HCT116 (cell line): ENCODE measurements at regions not wholly inside any gene's neighbourhood (a gene's known extent, or its start where the extent isn't known, plus 50 kb on each side); places are given as distances from the start of the nearest gene placed in this dataset.

Experiments used
- CEBPB ChIP-seq: IDR thresholded peaks from 2 replicates; pipeline ENCODE4 v1.6.1; 2012; ENCODE audit warnings: low read depth
- EZH2 ChIP-seq: fragments of 200-600 bp; sonication (generic); IDR thresholded peaks from 2 replicates; pipeline ENCODE4 v1.6.1; 2017; ENCODE audit warnings: antibody characterized with exemption, mixed run types
- EZH2phosphoT487 ChIP-seq: fragments of 200-600 bp; IDR thresholded peaks from 2 replicates; pipeline ENCODE4 v1.6.1; 2018; ENCODE audit warnings: antibody characterized with exemption, borderline replicate concordance
- FOSL1 ChIP-seq: IDR thresholded peaks from 2 replicates; pipeline ENCODE4 v1.6.1; 2012; ENCODE audit warnings: low read depth
- JUND ChIP-seq: IDR thresholded peaks from 2 replicates; pipeline ENCODE4 v1.6.1; 2012
- POLR2A ChIP-seq: IDR thresholded peaks from 2 replicates; pipeline ENCODE4 v1.7.0; 2011; ENCODE audit warnings: borderline replicate concordance; ENCODE audit not compliant: insufficient read depth, insufficient read length; ENCODE audit errors: extremely low read depth
- POLR2AphosphoS5 ChIP-seq: IDR thresholded peaks from 2 replicates; pipeline ENCODE4 v1.6.1; 2011; ENCODE audit warnings: mild to moderate bottlenecking, low read depth, low read length, moderate library complexity
- REST ChIP-seq: IDR thresholded peaks from 2 replicates; pipeline ENCODE4 v1.6.1; 2012; ENCODE audit warnings: low read depth
- SP1 ChIP-seq: IDR thresholded peaks from 2 replicates; pipeline ENCODE4 v1.6.1; 2012; ENCODE audit warnings: low read depth
- SRF ChIP-seq: IDR thresholded peaks from 2 replicates; pipeline ENCODE4 v1.6.1; 2012; ENCODE audit warnings: low read depth
- YY1 ChIP-seq: IDR thresholded peaks from 2 replicates; pipeline ENCODE4 v1.6.1; 2011; ENCODE audit warnings: low read length, low read depth, moderate library complexity, mild to moderate bottlenecking; ENCODE audit not compliant: insufficient replicate concordance; ENCODE audit errors: extremely low read depth
- ZNF274 ChIP-seq: fragments of 200-500 bp; sonication (Bioruptor generic); IDR thresholded peaks from 2 replicates; pipeline ENCODE4 v1.6.1; 2014; ENCODE audit warnings: mild to moderate bottlenecking, low read depth, low read length, inconsistent platforms
- TF ChIP-seq, protein P1 (sequence below), 3 experiments: fragments of 200-600 bp in 1 of 3; sonication (generic) in 1 of 3; IDR thresholded peaks in 2 of 3; conservative IDR thresholded peaks in 1 of 3; 2 replicates each; pipeline ENCODE4 v1.5.1; 2012 to 2017; ENCODE audit warnings: low read depth in 2 of 3, low read length in 2 of 3, antibody characterized with exemption in 1 of 3, borderline replicate concordance in 1 of 3, control low read depth in 1 of 3, mild to moderate bottlenecking in 1 of 3, mixed read lengths in 1 of 3, mixed run types in 1 of 3, moderate library complexity in 1 of 3; ENCODE audit not compliant: insufficient read depth in 1 of 3

DNA sequence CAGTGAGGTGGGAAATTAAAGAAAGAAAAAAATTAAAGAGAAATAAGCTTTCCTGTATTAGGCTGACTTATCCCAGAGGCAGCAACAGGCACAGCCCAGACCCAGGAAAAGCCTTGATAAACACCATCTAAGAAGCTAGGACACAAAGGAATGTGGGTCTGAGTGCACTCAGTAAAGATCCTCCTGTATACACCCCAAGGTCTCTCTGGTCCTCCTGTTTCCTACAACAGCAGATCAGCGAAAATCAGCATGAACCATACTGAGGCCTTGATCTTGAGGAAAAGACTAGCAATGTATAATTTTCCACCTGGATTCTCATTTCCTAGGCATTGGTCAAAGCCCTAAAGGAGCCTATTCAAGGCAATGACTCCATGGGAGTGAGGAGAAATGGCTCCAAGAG lies 486.3 kb upstream of the CCDC196 start:
- TF ChIP-seq SP1 (no peak), FOSL1 (no peak), SRF (no peak), POLR2AphosphoS5 (no peak), ZNF274 (no peak), POLR2A (no peak), YY1 (no peak), REST (no peak), EZH2 (no peak), CEBPB (no peak), EZH2phosphoT487 (no peak), JUND (no peak)
- TF ChIP-seq, protein P1, sequence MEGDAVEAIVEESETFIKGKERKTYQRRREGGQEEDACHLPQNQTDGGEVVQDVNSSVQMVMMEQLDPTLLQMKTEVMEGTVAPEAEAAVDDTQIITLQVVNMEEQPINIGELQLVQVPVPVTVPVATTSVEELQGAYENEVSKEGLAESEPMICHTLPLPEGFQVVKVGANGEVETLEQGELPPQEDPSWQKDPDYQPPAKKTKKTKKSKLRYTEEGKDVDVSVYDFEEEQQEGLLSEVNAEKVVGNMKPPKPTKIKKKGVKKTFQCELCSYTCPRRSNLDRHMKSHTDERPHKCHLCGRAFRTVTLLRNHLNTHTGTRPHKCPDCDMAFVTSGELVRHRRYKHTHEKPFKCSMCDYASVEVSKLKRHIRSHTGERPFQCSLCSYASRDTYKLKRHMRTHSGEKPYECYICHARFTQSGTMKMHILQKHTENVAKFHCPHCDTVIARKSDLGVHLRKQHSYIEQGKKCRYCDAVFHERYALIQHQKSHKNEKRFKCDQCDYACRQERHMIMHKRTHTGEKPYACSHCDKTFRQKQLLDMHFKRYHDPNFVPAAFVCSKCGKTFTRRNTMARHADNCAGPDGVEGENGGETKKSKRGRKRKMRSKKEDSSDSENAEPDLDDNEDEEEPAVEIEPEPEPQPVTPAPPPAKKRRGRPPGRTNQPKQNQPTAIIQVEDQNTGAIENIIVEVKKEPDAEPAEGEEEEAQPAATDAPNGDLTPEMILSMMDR (IDR thresholded peaks at IDR 0.05 in 2 of 3, conservative IDR thresholded peaks at IDR 0.05 in 1 of 3; ENCODE audit: borderline replicate concordance in 1 of 3, insufficient read depth in 1 of 3, low read depth in 2 of 3, low read length in 2 of 3): no peak
